ENCODE measurements at regions not wholly inside any gene's neighbourhood (a gene's known extent, or its start where the extent isn't known, plus 50 kb on each side); places are given as distances from the start of the nearest gene placed in this dataset.
"Not testable (repeated sequence)": the region's sequence is repeated elsewhere in the genome, so short reads cannot be mapped to it uniquely, and the experiment has no call there.

DNA sequence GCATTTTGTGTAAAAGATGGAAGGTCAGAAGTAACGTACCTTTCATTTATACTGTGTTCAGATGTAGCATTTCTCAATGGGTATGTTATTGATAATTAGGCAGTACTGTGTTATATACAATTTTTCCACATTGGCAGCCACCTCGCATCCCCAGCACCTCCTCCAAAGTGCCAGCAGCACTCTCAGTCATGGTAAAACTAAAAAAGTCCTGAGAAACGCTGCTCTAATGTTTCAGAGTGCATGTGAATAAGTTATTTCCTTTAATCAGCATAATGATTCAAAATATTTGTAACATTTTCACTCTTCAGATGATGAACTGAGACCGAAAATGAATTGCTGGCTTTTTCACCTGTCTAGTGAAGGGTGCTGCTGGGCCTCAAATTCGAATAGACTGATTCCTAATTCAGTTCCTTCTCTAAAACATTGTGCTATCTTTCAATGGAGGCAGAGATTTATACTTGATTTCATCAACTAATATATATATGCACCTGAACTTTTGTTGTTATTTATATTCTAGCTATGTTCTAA, 79.9 kb upstream of the ANKRD55 start:
- no peak for DNase-seq

DNA sequence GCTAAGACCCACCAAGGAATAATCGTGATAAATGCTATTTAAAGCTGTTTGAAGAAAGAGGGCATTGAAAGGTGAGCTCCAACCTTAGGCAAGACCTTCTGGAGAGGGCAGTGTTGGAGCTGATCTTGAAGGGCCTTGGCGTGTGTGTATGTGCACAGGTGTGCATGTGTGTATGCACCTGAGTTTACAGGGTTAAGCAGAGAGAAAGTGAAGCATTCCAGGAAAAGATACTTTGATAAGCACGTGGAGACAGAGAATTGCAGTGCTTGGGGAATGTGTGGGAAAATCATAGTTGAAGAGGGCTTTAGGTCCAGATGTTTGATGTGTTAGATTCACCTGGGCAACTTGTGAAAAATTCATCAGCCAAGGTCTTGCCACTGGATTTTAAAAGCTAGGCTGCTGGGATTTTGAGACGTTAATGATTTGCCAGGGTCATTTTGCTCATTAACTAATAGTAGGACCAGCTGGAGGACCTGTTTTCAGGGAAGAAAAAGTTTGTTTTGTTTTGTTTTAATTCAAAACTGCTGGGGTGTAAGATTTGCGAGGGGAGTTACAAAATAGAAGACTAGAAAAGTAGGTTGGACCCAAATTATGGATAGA, 78.3 kb upstream of the ANKRD55 start:
- no peak for DNase-seq

DNA sequence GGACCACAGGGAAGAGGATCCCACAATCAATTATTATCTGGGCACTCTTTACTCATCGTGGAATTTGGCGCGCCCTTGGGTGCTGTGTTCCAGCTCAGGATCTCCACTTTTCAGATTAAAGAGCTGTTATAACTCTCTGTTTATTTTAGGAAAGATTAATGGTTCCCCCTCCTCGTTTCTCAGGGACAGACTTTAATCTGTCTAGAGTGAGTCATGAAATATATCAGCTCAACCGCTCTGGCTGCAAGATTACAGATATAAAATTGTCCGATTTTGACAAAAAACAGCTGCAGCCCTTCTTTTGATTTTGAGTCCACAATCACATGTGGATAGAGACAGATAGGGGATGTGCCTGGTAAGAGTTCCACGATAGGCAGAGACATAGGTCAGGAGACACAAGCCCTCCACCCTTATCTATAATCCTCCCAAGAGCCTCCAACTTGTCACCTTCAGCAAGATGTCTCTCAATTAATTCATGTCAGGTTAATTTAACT, 77.6 kb upstream of the ANKRD55 start:
- no peak for DNase-seq

DNA sequence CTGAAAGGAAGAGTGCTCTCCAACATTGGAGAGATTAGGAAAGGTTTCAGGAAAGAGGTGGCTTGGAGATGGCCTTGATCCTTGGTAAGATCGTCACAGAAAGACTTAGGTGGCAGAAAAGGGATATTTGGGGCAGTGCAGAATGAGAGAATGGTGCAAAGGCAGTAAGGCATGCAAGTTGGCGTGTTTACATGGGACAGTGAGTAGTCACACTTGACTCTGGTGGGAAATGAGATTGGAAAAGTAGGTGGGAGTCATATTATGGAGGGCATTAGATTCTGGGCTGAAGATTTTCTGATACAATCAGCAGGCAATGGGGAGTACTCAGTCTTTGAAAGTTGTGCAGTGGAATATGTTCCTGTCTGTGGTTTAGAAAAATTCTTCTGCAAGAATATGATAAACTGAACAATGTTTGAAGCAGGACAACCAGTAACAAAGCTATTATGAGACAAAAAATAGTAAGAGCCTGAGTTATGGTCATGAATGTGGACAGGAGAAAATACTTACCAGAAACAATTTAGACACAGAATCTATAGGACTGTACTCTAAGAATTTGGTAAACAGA, 76.2 kb upstream of the ANKRD55 start:
- DNase-seq, result no peak

DNA sequence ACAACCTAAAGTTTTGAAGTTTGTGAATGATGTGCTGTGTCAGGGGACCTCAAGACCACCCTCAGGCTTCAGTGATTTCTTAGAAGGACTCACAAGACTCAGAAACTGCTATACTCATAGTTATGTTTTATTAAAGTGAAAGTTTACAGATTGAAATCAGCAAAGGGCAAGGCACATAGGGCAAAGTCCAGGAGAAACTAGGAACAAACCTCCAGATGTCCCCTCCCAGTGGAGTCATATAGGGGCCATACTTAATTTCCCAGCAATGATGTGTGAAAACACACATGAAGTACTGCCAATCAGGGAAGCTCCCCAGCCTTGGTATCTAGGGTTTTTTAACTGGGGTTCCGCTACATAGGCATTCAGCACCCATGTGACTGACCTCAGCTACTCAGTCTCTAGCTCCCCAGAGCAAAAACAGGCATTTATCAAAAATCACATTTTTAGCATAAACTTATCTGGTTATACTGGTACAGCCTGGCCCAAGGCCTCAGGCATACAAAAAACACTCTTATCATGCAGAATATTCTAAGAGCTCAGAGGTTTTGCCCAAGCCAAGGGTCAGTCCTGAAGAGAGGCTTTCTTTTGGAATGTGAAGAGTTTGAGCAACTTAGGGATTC, 74.7 kb upstream of the ANKRD55 start:
- DNase-seq, result no peak

DNA sequence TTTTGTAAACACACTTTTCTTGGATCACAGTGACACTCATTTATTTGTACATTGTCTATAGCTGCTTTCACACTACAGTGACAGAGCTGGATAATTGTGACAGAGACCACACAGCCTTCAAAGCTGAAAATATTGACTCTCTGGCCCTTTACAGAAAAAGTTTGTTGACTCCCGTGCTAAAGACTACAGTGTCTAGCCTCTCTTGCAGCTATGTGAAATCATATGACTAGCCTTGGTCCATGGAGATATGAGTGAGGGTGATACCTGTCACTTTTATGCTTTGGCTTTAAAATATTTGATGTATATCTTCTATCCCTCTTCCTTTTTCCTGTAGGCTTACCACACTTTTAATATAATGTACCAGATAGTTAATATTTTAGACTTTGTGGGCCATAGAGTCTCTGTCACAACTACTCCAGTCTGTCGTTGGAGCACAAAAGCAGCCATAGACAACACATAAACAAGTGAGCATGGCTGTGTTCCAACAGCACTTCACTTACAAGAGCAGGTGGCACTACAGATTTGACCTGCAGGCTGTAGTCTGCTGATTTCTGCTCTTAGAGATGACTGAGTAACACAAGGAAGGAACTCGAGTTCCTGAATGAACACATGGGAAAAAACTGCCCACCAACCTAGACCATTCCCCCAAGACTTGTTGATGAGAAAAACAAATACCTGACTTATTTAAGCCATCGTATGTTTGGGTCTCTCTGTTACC, 73.5 kb upstream of the ANKRD55 start:
- no peak for DNase-seq

DNA sequence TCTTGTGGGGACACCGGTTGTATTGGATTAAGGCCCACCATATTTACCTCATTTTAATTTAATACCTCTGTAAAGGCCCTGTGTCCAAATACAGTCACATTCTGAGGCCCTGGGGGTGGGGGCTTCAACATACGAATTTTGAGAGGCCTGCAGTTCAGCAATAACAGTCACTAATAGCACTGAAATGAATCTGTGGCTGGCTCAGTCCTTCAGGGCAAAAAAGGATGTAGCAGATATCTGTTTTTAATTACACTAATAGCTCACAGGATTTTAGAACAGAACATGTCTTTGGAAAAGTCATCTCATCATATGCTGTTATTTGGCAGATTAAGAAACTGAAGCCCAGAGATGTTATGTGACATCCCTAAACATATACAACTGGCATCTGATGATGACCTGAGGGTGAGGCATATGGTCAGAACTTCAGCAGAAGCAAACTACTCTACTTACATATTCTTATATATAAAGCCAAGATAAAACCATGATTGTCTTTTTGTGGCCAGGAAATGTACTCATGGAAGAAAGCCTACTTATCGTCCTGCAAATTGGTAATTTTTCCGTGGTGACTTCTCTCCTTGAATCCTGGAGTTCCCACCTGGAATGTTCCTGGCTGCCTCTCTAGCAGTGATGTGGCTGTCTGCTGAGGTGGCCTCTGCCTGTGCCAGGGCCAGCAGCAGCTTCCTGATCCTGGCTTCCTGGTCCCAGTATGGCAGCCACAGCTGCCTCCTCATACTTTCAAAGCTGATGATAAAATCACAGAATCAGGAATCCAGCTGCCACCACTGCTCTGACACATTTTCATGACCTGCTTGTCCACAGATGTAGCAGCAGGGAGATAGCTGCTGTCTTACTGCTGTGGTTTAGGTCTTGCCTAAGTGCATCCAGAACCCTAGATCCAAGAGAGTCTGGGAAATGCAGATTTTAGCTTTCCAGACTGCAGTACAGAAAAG, 72.1 kb upstream of the ANKRD55 start:
- DNase-seq, result no peak

DNA sequence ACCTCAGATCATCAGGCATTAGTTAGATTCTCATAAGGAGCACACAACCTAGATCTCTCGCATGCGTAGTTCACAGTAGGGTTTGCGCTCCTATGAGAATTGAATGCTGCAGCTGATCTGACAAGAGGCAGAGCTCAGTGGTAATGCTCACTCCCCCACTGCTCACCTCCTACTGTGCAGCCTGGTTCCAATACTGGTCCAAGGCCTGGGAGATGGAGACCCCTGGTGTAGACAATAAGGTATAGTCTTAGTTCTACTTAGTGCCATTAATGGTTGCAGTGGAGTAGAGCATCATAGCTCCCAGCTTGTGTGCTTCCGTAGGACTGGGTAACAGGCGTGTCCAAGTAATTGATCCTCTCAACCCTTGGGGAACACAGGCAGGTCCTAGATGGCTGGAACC, 70.4 kb upstream of the ANKRD55 start:
- no peak for DNase-seq

DNA sequence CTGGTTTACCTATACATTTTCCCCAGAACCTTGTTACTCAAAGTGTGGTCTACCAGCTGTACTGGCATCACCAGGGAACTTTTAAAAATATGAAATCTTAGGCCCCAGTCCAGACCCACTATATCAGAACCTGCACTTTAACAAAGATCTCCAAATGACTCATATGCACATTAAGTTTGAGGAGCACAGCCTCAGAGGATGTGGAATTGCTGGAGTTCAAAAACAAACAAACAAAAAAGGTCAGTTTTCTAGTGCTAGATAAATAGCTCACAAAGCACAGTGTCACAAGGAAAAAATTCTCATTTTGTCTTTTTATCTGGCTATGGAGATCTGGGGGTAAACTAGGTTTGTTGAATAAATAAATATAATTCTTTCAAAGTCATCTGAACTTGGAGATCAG, 68.9 kb upstream of the ANKRD55 start:
- DNase-seq, result no peak

DNA sequence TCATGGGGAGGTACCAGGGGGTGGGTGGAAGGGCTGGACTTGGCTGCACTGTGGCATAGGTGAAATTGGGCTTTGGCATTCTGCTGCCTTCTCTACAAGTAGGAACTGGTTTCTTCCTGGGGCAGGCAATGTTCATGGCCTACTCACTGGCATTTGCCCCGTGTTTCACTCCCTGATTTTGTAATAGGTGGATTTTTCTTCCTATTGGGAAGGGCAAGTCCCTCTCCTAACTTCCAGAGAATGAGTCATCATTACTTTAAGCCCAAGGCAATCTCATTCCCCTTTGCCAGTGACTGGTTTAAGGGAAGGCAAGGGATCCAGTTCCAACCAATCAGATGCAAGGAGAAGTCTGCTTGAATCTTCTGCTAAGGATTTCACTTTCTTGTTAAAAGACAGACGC, 67.9 kb upstream of the ANKRD55 start:
- no peak for DNase-seq

DNA sequence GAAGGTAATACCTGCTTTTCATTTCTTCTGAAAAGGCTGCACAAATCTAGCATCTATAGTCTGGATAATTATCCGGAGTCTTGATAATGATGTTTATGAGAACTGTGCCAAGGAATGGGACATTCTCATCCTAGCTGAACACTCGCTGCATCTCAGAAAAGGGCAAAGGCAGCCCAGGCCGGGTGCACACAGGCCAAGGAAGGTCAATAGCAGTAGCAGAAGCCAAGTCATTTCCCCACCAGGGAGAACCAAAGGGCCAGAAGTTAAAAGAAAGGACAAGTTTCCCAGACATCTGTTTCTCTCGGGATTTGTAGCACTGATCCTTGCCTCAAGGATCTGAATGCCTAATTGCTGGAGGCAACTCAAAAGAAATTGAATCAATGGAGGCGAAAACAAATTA, 66.1 kb upstream of the ANKRD55 start:
- DNase-seq, result no peak

DNA sequence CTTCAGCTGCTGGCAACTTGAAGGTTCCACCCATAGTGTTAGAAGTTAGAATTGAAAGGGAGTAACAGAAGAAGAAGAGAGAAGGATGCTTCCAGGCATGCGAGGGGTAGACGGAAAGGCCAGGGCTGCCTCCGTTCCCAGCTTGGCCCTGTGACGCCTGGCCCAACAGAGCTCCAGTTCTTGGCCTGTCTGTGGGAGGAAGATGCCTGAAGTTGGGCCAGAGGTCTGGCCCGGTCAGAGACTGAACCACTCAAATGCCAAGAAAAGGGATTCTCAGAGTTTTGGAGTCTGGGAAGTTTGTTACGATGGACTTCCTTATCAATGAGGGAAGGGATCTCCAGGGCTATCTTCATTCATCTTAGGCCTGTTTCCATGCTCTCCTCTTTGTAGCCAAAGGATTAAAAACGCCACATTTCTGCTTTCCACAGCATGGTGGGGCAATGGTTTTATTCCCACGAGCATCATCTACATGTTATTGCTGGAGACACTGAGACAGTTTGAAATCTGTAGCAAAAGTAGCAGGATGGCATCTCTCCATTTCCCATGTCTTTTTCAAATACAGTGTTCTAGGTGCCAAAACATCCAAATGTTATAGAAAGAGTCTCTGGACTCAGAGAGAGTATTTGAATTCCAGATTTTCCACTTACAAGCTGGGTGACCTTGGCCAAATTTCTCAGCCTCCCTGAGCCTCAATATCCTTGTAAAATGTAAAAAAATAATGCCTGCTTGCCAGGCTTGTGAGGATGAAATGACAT, 65.4 kb upstream of the ANKRD55 start:
- no peak for DNase-seq

DNA sequence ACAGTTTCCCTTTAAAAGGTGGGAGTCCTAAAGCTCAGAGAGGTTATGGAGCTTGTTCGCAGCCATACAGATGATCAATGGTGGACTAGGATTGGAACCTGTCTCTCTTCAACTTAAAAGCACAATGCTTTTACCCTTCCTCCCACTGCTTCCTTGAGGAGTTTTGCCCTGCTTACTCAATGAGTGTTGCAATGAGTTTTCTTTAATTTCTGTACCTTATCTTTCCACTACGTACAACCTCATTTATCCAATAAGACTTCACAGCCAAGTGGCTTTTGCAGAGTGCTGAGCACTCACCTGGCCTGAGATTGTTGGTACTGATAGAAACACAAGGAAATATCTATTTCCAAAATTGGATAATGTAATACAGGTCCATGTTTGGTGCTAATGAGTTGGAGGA, 64.7 kb upstream of the ANKRD55 start:
- no peak for DNase-seq

DNA sequence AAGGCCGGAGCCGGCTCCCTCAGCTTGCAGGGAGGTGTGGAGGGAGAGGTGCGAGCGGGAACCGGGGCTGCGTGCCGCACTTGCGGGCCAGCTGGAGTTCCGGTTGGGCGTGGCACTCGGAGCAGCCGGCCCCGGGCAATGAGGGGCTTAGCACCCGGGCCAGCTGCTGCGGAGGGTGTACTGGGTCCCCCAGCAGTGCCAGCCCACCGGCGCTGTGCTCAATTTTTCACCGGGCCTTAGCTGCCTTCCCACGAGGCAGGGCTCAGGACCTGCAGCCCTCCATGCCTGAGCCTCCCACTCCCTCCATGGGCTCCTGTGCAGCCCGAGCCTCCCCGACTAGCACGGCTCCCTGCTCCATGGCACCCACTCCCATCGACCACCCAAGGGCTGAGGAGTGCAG, 62.2 kb upstream of the ANKRD55 start:
- not testable (repeated sequence) for DNase-seq

DNA sequence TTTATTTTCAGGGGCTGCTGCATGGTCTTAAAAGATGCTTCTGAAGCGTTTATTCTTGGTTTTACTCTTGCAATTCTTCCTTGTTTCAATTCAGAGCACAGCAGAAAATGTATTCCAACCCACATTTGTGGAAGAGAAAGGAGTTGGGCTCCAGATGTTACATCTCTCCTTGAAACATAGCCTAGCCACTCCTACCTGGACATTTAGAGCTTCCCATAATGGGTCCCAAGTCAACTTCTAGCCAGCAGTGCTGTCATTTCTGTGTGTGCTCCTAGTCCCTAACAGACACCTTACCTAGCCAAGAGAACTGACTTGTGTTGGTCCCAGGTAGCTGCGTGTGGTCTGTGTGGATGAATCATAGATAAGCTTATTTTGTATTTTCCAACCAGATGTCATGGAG, 61.2 kb upstream of the ANKRD55 start:
- DNase-seq, result no peak

DNA sequence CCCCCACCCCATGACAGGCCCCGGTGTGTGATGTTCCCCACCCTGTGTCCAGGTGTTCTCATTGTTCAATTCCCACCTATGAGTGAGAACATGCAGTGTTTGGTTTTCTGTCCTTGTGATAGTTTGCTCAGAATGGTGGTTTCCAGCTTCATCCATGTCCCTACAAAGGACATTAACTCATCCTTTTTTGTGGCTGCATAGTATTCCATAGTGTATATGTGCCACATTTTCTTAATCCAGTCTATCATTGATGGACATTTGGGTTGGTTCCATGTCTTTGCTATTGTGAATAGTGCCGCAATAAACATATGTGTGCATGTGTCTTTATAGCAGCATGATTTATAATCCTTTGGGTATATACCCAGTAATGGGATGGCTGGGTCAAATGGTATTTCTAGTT, 59.7 kb upstream of the ANKRD55 start:
- DNase-seq, result not testable (repeated sequence)

DNA sequence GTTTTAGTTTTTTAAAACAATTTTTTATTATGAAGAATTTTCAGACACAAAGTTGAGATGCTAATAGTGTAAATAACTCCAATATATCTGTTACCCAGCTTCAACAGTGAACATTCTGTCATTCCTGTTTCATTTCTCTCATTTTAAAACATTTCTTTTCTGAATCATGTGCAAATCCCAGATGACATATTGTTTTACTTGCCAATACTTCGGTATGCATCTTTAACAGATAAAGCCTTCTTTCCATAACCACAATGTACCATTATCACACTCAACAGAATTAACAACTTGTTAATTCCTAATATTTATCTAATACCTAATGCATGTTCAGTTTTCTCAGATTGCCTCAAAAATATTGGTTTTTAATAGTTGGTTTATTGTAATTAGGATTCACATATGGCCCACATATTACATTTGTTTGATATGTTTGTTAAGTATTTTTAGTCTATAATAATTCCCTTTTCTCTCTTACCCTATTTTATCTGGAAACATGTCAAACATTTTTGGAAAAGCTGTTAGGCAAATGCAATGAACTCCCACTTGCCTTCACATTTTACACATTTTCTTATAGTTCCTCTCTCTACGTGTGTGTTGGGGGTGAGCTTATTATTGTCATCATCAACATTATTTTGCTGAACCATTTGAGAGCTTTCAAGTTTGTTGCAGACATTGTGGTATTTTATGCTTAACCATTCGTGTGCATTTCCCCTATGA, 58.7 kb upstream of the ANKRD55 start:
- DNase-seq, result no peak

DNA sequence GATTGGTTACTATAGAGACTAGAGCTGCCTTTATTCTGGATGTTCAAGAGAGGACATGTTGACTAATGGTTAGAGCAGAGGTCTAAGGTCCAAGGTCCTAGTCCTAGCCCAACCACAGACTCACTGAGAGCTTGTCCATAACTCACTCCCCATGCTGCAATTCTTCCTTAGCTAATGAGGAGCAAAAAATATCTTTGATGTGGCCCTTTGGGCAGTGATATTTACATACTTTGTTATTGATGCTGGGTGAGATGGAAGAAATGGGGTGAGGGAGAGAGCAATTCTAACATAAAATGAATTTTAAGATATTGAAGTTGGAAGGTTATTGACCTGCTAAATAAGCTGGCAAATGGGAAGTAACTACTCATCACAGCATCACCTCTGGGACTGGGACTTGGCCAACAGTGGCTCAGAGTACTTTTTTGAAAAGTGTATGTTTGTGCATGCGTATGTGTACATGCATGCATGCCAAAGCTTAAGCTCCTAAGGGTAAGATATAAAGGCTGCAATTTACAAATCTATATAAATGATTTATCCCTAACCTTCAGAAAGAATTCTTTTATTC, 58.0 kb upstream of the ANKRD55 start:
- DNase-seq, result no peak

DNA sequence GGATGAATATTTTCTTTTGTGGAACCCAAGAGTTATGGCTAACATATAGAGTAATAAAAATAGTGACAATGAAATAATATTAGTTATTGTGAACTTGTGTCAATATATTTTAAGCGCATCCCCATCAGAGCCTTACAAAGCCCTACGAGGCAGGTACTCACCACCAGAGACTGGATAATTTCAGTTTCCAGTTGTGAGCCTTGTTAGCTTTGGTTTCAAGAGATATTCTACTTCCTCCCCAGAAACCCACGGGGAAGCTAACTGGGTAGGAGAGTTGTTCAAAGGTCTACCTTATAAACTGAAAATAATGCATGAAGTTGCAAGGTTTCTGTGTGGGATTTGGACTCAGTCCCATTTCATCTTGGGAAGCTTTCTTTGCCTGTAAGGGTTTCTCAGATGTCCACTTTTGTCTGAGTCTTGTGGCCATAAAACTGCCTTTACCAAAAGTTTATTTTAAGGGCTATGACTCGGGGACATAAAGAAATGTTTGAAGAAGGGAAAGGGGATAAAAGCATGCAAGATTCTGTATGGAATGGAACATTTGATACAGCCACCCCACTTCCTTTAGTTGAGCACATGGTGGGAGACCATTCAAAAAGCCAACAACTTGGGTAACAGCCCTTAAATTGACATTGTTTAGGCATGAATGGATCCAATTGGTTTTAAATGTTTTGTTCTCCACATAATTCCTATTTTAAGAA, 57.4 kb upstream of the ANKRD55 start:
- DNase-seq, result no peak

DNA sequence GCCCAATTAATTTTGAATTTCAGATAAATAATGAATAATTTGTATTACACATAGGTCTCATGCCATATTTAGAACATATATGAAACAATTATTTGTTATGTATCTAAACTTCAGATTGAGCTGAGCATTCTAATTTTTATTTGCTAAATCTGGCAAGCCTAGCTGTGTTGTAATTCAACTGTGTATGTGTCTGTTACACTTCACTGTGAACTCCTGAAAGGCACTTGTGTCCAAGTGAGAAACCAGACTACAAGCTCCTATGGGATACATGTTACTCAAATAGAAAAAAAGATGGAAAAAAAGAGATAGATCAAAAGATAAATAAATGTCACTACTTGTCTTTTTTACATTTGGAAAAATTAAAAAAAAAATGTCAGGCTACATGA, 56.5 kb upstream of the ANKRD55 start:
- no peak for DNase-seq
